ENCODE measurements at regions not wholly inside any gene's neighbourhood (a gene's known extent, or its start where the extent isn't known, plus 50 kb on each side); places are given as distances from the start of the nearest gene placed in this dataset.

GRCh38 chr4:28890949-28891775 is 1829.0 kb upstream of the PCDH7 start:
- DNase-seq, result no peak

GRCh38 chr4:28913466-28913865 is 1806.7 kb upstream of the PCDH7 start:
- no peak for DNase-seq

- no peak for DNase-seq
Observed at GRCh38 chr4:28916585-28916984, 1803.6 kb upstream of the PCDH7 start.

GRCh38 chr4:28918871-28919270 is 1801.3 kb upstream of the PCDH7 start:
- DNase-seq, result no peak

- no peak for DNase-seq
Observed at GRCh38 chr4:28921886-28922285, 1798.3 kb upstream of the PCDH7 start.

- DNase-seq, result no peak
Observed at GRCh38 chr4:28926156-28926555, 1794.0 kb upstream of the PCDH7 start.

- DNase-seq, result no peak
Observed at GRCh38 chr4:28942631-28943030, 1777.5 kb upstream of the PCDH7 start.

- DNase-seq, result no peak
Observed at GRCh38 chr4:28947374-28947773, 1772.8 kb upstream of the PCDH7 start.

GRCh38 chr4:28948501-28948900 is 1771.7 kb upstream of the PCDH7 start:
- DNase-seq, result no peak

- DNase-seq, result no peak
Observed at GRCh38 chr4:28966982-28967381, 1753.2 kb upstream of the PCDH7 start.

- no peak for DNase-seq
Observed at GRCh38 chr4:28973587-28974350, 1746.4 kb upstream of the PCDH7 start.

- DNase-seq, result no peak
Observed at GRCh38 chr4:28976369-28976768, 1743.8 kb upstream of the PCDH7 start.

GRCh38 chr4:29002151-29002550 is 1718.0 kb upstream of the PCDH7 start:
- DNase-seq, result no peak

- no peak for DNase-seq
Observed at GRCh38 chr4:29005838-29006237, 1714.3 kb upstream of the PCDH7 start.

GRCh38 chr4:29009908-29010307 is 1710.3 kb upstream of the PCDH7 start:
- no peak for DNase-seq

GRCh38 chr4:29013341-29013740 is 1706.8 kb upstream of the PCDH7 start:
- no peak for DNase-seq

- no peak for DNase-seq
Observed at GRCh38 chr4:29014555-29014954, 1705.6 kb upstream of the PCDH7 start.

GRCh38 chr4:29033703-29034102 is 1686.5 kb upstream of the PCDH7 start:
- no peak for DNase-seq

GRCh38 chr4:29037501-29037900 is 1682.7 kb upstream of the PCDH7 start:
- no peak for DNase-seq

GRCh38 chr4:29043411-29043810 is 1676.8 kb upstream of the PCDH7 start:
- no peak for DNase-seq

- no peak for DNase-seq
Observed at GRCh38 chr4:29046186-29046585, 1674.0 kb upstream of the PCDH7 start.

- no peak for DNase-seq
Observed at GRCh38 chr4:29046781-29047180, 1673.4 kb upstream of the PCDH7 start.

GRCh38 chr4:29047341-29048041 is 1672.7 kb upstream of the PCDH7 start:
- DNase-seq, result no peak

All from right forelimb (tissue), 1 donor.